K562 (cell line): ENCODE measurements at regions not wholly inside any gene's neighbourhood (a gene's known extent, or its start where the extent isn't known, plus 50 kb on each side); places are given as distances from the start of the nearest gene placed in this dataset.
A peak's percentile ranks its signal among the peaks of the same experiment; 100 is the strongest.

Experiments used
- ATAC-seq: fragments of 200-7000 bp; cut with Tn5 transposase; 3 replicates; pipeline ENCODE4 v1.9.1; 2020; ENCODE audit warnings: moderate library complexity
- BruUV-seq: library from RNA; stranded (reverse); fragments of 400-500 nt; replicated peaks from 2 replicates; lab custom pipeline; 2021; lab: Mats Ljungman, UMichigan
- CTCF ChIA-PET: fragments of 300-600 bp; formaldehyde crosslinking; extraction: SDS; loops from one replicate; lab custom pipeline; 2021; ENCODE audit warnings: low intra/inter-chr PET ratio; lab: Yijun Ruan, JAX
- POLR2A ChIA-PET: fragments of 300-600, 350-650 bp; sonication (Branson Sonifier 250); formaldehyde crosslinking; extraction: SDS; loops from one replicate; lab custom pipeline; 2021; ENCODE audit warnings: antibody characterized with exemption, inconsistent platforms; lab: Yijun Ruan, JAX
- DNase-seq, 4 experiments: peaks; one replicate each; pipeline versions ENCODE4 v3.0.0 to v3.0.0-alpha.2; 2011 to 2018; ENCODE audit warnings: low spot score in 3 of 4, mixed read lengths in 3 of 4; ENCODE audit errors: extremely low read depth in 1 of 4
- FAIRE-seq: peaks from 2 replicates; lab custom pipeline; 2011; peaks lifted over from hg19 to GRCh38; lab: Jason Lieb, UNC
- H2AFZ ChIP-seq: 2 replicates; pipeline ENCODE4 v1.6.0; 2011; ENCODE audit warnings: low read depth, low read length, control low read depth, inconsistent platforms
- H3K27ac ChIP-seq: fragments of 200-600 bp; 3 replicates; pipeline ENCODE4 v1.8.0; 2011; ENCODE audit warnings: low read depth, mild to moderate bottlenecking, control low read depth, inconsistent platforms, low read length, moderate library complexity, mixed read lengths; ENCODE audit errors: extremely low read depth
- H3K27me3 ChIP-seq, 2 experiments: fragments of 300-600 bp in 1 of 2; 2 replicates in 1 of 2; 3 replicates in 1 of 2; pipeline versions ENCODE4 v1.6.0 to v1.8.0; 2011; ENCODE audit warnings: inconsistent platforms in 2 of 2, low read length in 2 of 2, mild to moderate bottlenecking in 1 of 2, mixed read lengths in 1 of 2, moderate library complexity in 1 of 2; ENCODE audit not compliant: control insufficient read depth in 2 of 2, insufficient read depth in 2 of 2
- H3K36me3 ChIP-seq: fragments of 300-600 bp; 3 replicates; pipeline ENCODE4 v1.8.0; 2011; ENCODE audit warnings: mild to moderate bottlenecking, low read length, inconsistent platforms; ENCODE audit not compliant: control insufficient read depth, insufficient read depth
- H3K4me1 ChIP-seq, 2 experiments: fragments of 200-600 bp in 1 of 2; replicated peaks in 1 of 2; 2 replicates in 1 of 2; 3 replicates in 1 of 2; pipeline versions ENCODE4 v1.5.1 to v1.8.0; 2011; ENCODE audit warnings: inconsistent platforms in 2 of 2, low read length in 2 of 2, mild to moderate bottlenecking in 1 of 2, mixed read lengths in 1 of 2, moderate library complexity in 1 of 2; ENCODE audit not compliant: control insufficient read depth in 2 of 2, insufficient read depth in 2 of 2
- H3K4me2 ChIP-seq: 2 replicates; pipeline ENCODE4 v1.6.1; 2011; ENCODE audit warnings: low read length, control low read depth, inconsistent platforms, mixed read lengths; ENCODE audit not compliant: insufficient read depth
- H3K4me3 ChIP-seq: fragments of 200-600 bp; sonication (generic), shearing (Covaris generic); 2 replicates; pipeline ENCODE4 v1.5.1; 2016; ENCODE audit warnings: control low read depth, inconsistent platforms
- H3K79me2 ChIP-seq: fragments of 200-600 bp; 3 replicates; pipeline ENCODE4 v1.8.0; 2011; ENCODE audit warnings: low read length, inconsistent platforms; ENCODE audit not compliant: control insufficient read depth, insufficient read depth
- H3K9ac ChIP-seq, 2 experiments: 2 replicates each; pipeline versions ENCODE4 v1.6.0 to v1.6.1; 2011; ENCODE audit warnings: low read depth in 2 of 2, low read length in 2 of 2, control low read depth in 1 of 2, inconsistent platforms in 1 of 2, mild to moderate bottlenecking in 1 of 2, mixed read lengths in 1 of 2; ENCODE audit not compliant: insufficient read depth in 1 of 2
- H3K9me1 ChIP-seq: one replicate; pipeline ENCODE4 v1.6.0; 2011; ENCODE audit warnings: inconsistent platforms, mild to moderate bottlenecking, low read length, moderate library complexity; ENCODE audit not compliant: control insufficient read depth, insufficient read depth
- H3K9me3 ChIP-seq: replicated peaks from 2 replicates; pipeline ENCODE4 v1.5.1; 2011; ENCODE audit warnings: low read depth, low read length, inconsistent platforms; ENCODE audit not compliant: control insufficient read depth, insufficient read depth
- H4K20me1 ChIP-seq: replicated peaks from 2 replicates; pipeline ENCODE4 v1.6.1; 2011; ENCODE audit warnings: low read length, inconsistent platforms, mixed read lengths; ENCODE audit not compliant: control insufficient read depth, insufficient read depth
- FOXA1 ChIP-seq: fragments of 450-650 bp; IDR thresholded peaks from 2 replicates; pipeline ENCODE4 v1.6.1; 2016; ENCODE audit warnings: mild to moderate bottlenecking, borderline replicate concordance
- GATAD2A ChIP-seq: fragments of 450-650 bp; IDR thresholded peaks from 2 replicates; pipeline ENCODE4 v1.6.1; 2017
- JUN ChIP-seq, 2 experiments: sonication (generic) in 1 of 2; formaldehyde crosslinking in 1 of 2; IDR thresholded peaks; 2 replicates each; pipeline versions ENCODE4 v1.6.1 to v1.8.0; 2012 to 2022; ENCODE audit warnings: borderline replicate concordance in 2 of 2, mild to moderate bottlenecking in 2 of 2, improper control_type of control experiment in 1 of 2, low read depth in 1 of 2, low read length in 1 of 2, missing genetic modification reagents in 1 of 2
- MEIS2 ChIP-seq: fragments of 450-650 bp; IDR thresholded peaks from 2 replicates; pipeline ENCODE4 v1.6.1; 2014; ENCODE audit warnings: mild to moderate bottlenecking; ENCODE audit not compliant: partially characterized antibody
- POLR2A ChIP-seq: fragments of 450-650 bp; conservative IDR thresholded peaks from 2 replicates; pipeline ENCODE4 v1.6.1; 2016
- POLR3A ChIP-seq: IDR thresholded peaks from 2 replicates; pipeline ENCODE4 v1.6.1; 2011; ENCODE audit warnings: borderline replicate concordance, mild to moderate bottlenecking, moderate library complexity; ENCODE audit not compliant: insufficient read length, insufficient read depth; ENCODE audit errors: extremely low read depth
- ZNF197 ChIP-seq: fragments of 200-800 bp; sonication (Bioruptor generic); IDR thresholded peaks from 2 replicates; pipeline ENCODE4 v1.6.1; 2016; ENCODE audit warnings: low read depth, missing genetic modification characterization, missing compliant biosample characterization
- ZNF431 ChIP-seq: sonication (generic); formaldehyde crosslinking; IDR thresholded peaks from 2 replicates; pipeline ENCODE4 v1.8.0; 2022; ENCODE audit warnings: mild to moderate bottlenecking, missing genetic modification reagents
- ZNF57 ChIP-seq: fragments of 450-650 bp; formaldehyde crosslinking; IDR thresholded peaks from 2 replicates; pipeline ENCODE4 v1.4.0; 2020; ENCODE audit warnings: mild to moderate bottlenecking, moderate library complexity
- whole genome bisulfite sequencing: fragments of 100-300 bp; shearing (Covaris generic); methylation state at CpG from one replicate; pipeline ENCODE4 v1.1.6; 2016; ENCODE audit warnings: low coverage, mixed read lengths; ENCODE audit not compliant: insufficient coverage; ENCODE audit errors: missing lambda C conversion rate; 5-methylcytosine and 5-hydroxymethylcytosine counted together
- in situ Hi-C: fragments of 300-500 bp; cut with MboI; formaldehyde crosslinking; loops from 4 replicates; pipeline ENCODE4 v1.15.0; 2018; ENCODE audit warnings: inconsistent platforms, mixed read lengths
- intact Hi-C: fragments of 100-400 bp; cut with micrococcal nuclease; formaldehyde crosslinking; loops from 2 replicates; pipeline ENCODE4 v1.14.2; 2022
- TF ChIP-seq, protein P1 (sequence below): fragments of 250-450 bp; sonication (Bioruptor Pico); IDR thresholded peaks from 2 replicates; pipeline ENCODE4 v1.5.0; 2022; ENCODE audit warnings: mild to moderate bottlenecking
- TF ChIP-seq, protein P2 (sequence below): sonication (generic); formaldehyde crosslinking; IDR thresholded peaks from 2 replicates; pipeline ENCODE4 v1.8.1; 2023; ENCODE audit warnings: mild to moderate bottlenecking, missing genetic modification reagents

DNA sequence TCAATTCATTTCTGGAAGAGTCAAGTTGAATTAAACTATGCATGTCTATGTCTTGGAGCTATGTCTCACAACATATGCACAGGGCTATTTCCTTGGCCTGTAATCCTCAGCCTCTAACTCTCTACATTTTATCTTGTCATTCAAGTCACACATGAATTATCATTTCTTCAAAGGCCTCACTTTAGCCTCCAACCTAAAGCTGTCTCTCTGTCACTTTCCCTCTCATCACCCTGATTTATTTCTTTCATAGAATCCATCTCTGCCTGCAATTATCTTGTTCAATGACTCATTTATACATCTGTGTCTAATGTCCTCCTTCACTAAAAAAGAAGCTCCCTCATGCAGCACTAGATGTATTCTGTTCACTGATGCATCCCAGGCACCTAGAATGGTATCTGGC, 614.2 kb upstream of the REG3G start:
- ATAC-seq (no peak), DNase-seq (no peak), FAIRE-seq (no peak)
- no peak overlapping the region for H3K9ac ChIP-seq
- intact Hi-C loops: no loop called here
- POLR2A ChIA-PET: no interaction called here
- H3K27ac ChIP-seq: no peak overlapping the region
- H3K36me3 ChIP-seq: no peaks in the 10 kb centered on the region
- H3K27me3 ChIP-seq: no peaks in the 10 kb centered on the region
- TF ChIP-seq POLR3A (no peak), FOXA1 (no peak), POLR2A (no peak), MEIS2 (peak; percentile 12), ZNF57 (CRISPR knock-in tag) (no peak)
- no peaks in the 10 kb centered on the region for H3K4me1 ChIP-seq
- no peak overlapping the region for H3K4me3 ChIP-seq
- H3K79me2 ChIP-seq: peaks cover 7% of the 10 kb centered on the region; the same call in 2 of the 3 replicates
- H3K9me1 ChIP-seq: no peaks in the 10 kb centered on the region
- no TSS peak for BruUV-seq
- CTCF ChIA-PET: no interaction called here
- H3K4me2 ChIP-seq: no peak overlapping the region
- H2AFZ ChIP-seq: no peak overlapping the region
- no peaks in the 10 kb centered on the region for H4K20me1 ChIP-seq
- no peaks in the 10 kb centered on the region for H3K9me3 ChIP-seq
- in situ Hi-C loops: no loop called here

DNA sequence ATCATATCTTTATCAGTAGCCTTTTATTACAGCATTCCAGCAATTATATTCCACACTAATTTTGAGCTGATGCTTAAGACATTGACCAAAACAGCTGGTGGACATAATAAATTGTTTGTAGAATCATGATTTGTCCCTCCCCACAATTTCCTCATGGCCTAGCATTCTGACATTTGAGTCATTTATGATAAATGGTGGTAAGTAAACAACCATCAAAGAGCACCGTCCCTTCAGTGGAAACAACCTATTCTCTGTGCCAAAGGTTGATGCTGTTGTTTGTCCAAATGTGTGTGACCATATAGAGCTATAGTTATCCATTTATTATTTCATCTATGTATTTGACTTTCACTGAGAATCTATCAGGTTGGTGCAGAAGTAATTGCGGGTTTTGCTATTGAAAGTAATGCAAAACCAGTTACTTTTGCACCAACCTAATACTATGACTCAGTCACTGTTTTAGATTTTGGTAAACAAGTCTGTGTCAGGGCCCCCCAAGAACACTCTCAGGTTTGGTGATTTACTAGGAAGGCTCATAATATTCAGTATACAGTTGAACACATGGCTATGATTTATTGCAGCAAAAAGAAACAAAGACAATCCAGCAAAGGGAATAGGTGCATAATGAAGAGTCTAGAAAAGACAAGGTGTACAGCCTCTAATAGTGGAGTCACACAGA, 608.7 kb upstream of the REG3G start:
- no peak overlapping the region for H3K4me3 ChIP-seq
- WGBS: 8% methylated on average over 2 of the region's 2 CpGs
- H3K27me3 ChIP-seq: no peaks in the 10 kb centered on the region
- no TSS peak for BruUV-seq
- H3K79me2 ChIP-seq: peaks cover 13% of the 10 kb centered on the region
- ATAC-seq (no peak), FAIRE-seq (no peak), DNase-seq (no peak)
- no peaks in the 10 kb centered on the region for H3K36me3 ChIP-seq
- H3K9me3 ChIP-seq: no peaks in the 10 kb centered on the region
- no peak overlapping the region for H3K9ac ChIP-seq
- no peaks in the 10 kb centered on the region for H3K9me1 ChIP-seq
- CTCF ChIA-PET: no interaction called here
- no peak overlapping the region for H3K27ac ChIP-seq
- H3K4me2 ChIP-seq: no peak overlapping the region
- no peak overlapping the region for H2AFZ ChIP-seq
- H4K20me1 ChIP-seq: no peaks in the 10 kb centered on the region; the same call in 1 of the 2 replicates
- POLR2A ChIA-PET: no interaction called here
- no peaks in the 10 kb centered on the region for H3K4me1 ChIP-seq
- intact Hi-C loops: no loop called here
- in situ Hi-C loops: no loop called here
- TF ChIP-seq GATAD2A (no peak), ZNF57 (CRISPR knock-in tag) (no peak), ZNF431 (CRISPR knock-in tag) (no peak), JUN (IDR thresholded peaks at IDR 0.05; ENCODE audit: borderline replicate concordance, low read depth, low read length) (no peak), JUN (CRISPR knock-in tag; IDR thresholded peaks at IDR 0.05; ENCODE audit: borderline replicate concordance) (no peak), ZNF197 (CRISPR knock-in tag) (no peak)
- TF ChIP-seq, protein P1, sequence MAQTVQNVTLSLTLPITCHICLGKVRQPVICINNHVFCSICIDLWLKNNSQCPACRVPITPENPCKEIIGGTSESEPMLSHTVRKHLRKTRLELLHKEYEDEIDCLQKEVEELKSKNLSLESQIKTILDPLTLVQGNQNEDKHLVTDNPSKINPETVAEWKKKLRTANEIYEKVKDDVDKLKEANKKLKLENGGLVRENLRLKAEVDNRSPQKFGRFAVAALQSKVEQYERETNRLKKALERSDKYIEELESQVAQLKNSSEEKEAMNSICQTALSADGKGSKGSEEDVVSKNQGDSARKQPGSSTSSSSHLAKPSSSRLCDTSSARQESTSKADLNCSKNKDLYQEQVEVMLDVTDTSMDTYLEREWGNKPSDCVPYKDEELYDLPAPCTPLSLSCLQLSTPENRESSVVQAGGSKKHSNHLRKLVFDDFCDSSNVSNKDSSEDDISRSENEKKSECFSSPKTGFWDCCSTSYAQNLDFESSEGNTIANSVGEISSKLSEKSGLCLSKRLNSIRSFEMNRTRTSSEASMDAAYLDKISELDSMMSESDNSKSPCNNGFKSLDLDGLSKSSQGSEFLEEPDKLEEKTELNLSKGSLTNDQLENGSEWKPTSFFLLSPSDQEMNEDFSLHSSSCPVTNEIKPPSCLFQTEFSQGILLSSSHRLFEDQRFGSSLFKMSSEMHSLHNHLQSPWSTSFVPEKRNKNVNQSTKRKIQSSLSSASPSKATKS (CRISPR knock-in tag): no peak
- TF ChIP-seq, protein P2, sequence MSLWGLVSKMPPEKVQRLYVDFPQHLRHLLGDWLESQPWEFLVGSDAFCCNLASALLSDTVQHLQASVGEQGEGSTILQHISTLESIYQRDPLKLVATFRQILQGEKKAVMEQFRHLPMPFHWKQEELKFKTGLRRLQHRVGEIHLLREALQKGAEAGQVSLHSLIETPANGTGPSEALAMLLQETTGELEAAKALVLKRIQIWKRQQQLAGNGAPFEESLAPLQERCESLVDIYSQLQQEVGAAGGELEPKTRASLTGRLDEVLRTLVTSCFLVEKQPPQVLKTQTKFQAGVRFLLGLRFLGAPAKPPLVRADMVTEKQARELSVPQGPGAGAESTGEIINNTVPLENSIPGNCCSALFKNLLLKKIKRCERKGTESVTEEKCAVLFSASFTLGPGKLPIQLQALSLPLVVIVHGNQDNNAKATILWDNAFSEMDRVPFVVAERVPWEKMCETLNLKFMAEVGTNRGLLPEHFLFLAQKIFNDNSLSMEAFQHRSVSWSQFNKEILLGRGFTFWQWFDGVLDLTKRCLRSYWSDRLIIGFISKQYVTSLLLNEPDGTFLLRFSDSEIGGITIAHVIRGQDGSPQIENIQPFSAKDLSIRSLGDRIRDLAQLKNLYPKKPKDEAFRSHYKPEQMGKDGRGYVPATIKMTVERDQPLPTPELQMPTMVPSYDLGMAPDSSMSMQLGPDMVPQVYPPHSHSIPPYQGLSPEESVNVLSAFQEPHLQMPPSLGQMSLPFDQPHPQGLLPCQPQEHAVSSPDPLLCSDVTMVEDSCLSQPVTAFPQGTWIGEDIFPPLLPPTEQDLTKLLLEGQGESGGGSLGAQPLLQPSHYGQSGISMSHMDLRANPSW (CRISPR knock-in tag): no peak
